ENCODE measurements at regions not wholly inside any gene's neighbourhood (a gene's known extent, or its start where the extent isn't known, plus 50 kb on each side); places are given as distances from the start of the nearest gene placed in this dataset.

GRCh38 chr12:116675339-116676107 is 62.3 kb downstream of the SPRING1 start:
- Histone ChIP-seq H3T11ph (ENCODE audit: low read length) (no peak overlapping the region), H4K5ac (ENCODE audit: insufficient read length, low read depth, low read length) (no peak overlapping the region), H2BK5ac (ENCODE audit: insufficient read length, low read length) (no peak overlapping the region), H2BK20ac (ENCODE audit: low read depth, low read length, poor library complexity, severe bottlenecking) (no peak overlapping the region), H2BK120ac (ENCODE audit: low read depth, low read length, poor library complexity, severe bottlenecking) (no peak overlapping the region), H3K4me2 (ENCODE audit: insufficient read depth, insufficient read length, low read length) (no peak overlapping the region), H3K56ac (ENCODE audit: insufficient read length, low read depth, low read length) (no peak overlapping the region), H3K27me3 (ENCODE audit: insufficient read depth, low read length) (no peaks in the 10 kb centered on the region), H3K23ac (ENCODE audit: insufficient read length, low read depth, low read length) (no peak overlapping the region), H4K91ac (ENCODE audit: insufficient read length, low read depth, low read length) (no peak overlapping the region), H2BK15ac (ENCODE audit: low read depth, low read length) (no peak overlapping the region), H3K9ac (ENCODE audit: extremely low read depth, insufficient read length, low read length) (no peak overlapping the region), H3K23me2 (ENCODE audit: insufficient read length, low read depth, low read length, poor library complexity, severe bottlenecking) (no peaks in the 10 kb centered on the region), H3K79me1 (ENCODE audit: insufficient read depth, low read depth, low read length, poor library complexity, severe bottlenecking) (no peaks in the 10 kb centered on the region), H4K8ac (replicated peaks; ENCODE audit: insufficient read length, low read depth, low read length) (no peak overlapping the region), H3K14ac (ENCODE audit: insufficient read depth, low read length) (no peak overlapping the region), H2AFZ (ENCODE audit: low read length) (no peak overlapping the region), H3K9me3 (ENCODE audit: control insufficient read depth, low read depth, low read length) (no peaks in the 10 kb centered on the region), H3K27ac (ENCODE audit: insufficient read length, low read depth, low read length) (no peak overlapping the region), H3K4me1 (ENCODE audit: insufficient read depth, low read length) (no peaks in the 10 kb centered on the region), H2AK5ac (ENCODE audit: insufficient read length, low read length) (no peak overlapping the region), H2BK12ac (ENCODE audit: insufficient read length, low read depth, low read length) (no peak overlapping the region), H3K18ac (ENCODE audit: insufficient read length, low read depth, low read length) (no peak overlapping the region), H4K20me1 (ENCODE audit: control insufficient read depth, insufficient read depth, insufficient read length) (no peaks in the 10 kb centered on the region), H3K4ac (ENCODE audit: low read depth, low read length) (no peak overlapping the region), H3K79me2 (ENCODE audit: insufficient read depth, low read length) (no peaks in the 10 kb centered on the region)
- Mint-ChIP-seq H3K9me3 (no peaks in the 10 kb centered on the region; a peak in 1 of 5 replicates), H3K36me3 (ENCODE audit: insufficient read depth in 1 of 3, low read depth in 3 of 3) (no peaks in the 10 kb centered on the region), H3K27ac (peak overlapping the region in 2 of 3 experiments; percentile 2 to 4; a peak in 3 of 7 replicates), H3K4me1 (peaks cover 4 to 10% of the 10 kb centered on the region in 2 experiments; a peak in 3 of 4 replicates), H3K4me3 (no peak overlapping the region), H3K27me3 (ENCODE audit: low read depth) (no peaks in the 10 kb centered on the region; the same call in 1 of the 2 replicates)
- WGBS (ENCODE audit: extremely low coverage, insufficient read length, low lambda C conversion rate) = no CpG with 5 or more reads among the region's 18 CpGs
- TF ChIP-seq CTCF (conservative IDR thresholded peaks at IDR 0.05) = no peak
- DNase-seq = no peak

Measured in H9 (cell line).